ENCODE measurements at regions not wholly inside any gene's neighbourhood (a gene's known extent, or its start where the extent isn't known, plus 50 kb on each side); places are given as distances from the start of the nearest gene placed in this dataset.

GRCh38 chr3:196141052-196141865 lies 59.4 kb upstream of the TFRC start:
- Histone ChIP-seq H3F3A (replicated peaks; ENCODE audit: insufficient read depth) (no peaks in the 10 kb centered on the region), H3K79me2 (ENCODE audit: insufficient read depth) (no peaks in the 10 kb centered on the region), H4K20me1 (ENCODE audit: insufficient read depth) (no peaks in the 10 kb centered on the region), H3K9ac (no peak overlapping the region), H3K4me1 (ENCODE audit: control insufficient read depth in 1 of 2, insufficient read depth in 2 of 2, low read depth in 1 of 2, low read length in 1 of 2) (peaks cover 0 to under 1% of the 10 kb centered on the region in 2 experiments; a peak in 1 of 4 replicates), H3K4me2 (no peak overlapping the region), H3K9me3 (no peaks in the 10 kb centered on the region), H2AFZ (ENCODE audit: low read depth) (no peak overlapping the region), H3K27ac (ENCODE audit: low read depth in 2 of 2, low read length in 1 of 2) (no peak overlapping the region), H3K27me3 (ENCODE audit: insufficient read depth) (no peaks in the 10 kb centered on the region), H3K9me2 (no peaks in the 10 kb centered on the region), H3K36me3 (replicated peaks in 1 of 2; ENCODE audit: control insufficient read depth in 1 of 2, insufficient read depth in 2 of 2, low read length in 1 of 2) (no peaks in the 10 kb centered on the region), H3K4me3 (ENCODE audit: low read depth in 2 of 2, low read length in 1 of 2) (no peak overlapping the region)
- ChIA-PET POLR2A (no interaction called here), CTCF (no interaction called here)
- 79% methylated on average over 15 of the region's 15 CpGs for WGBS (ENCODE audit: low lambda C conversion rate)
- no peak for DNase-seq
- TF ChIP-seq RFX5 (IDR thresholded peaks at IDR 0.05; ENCODE audit: low read length) (no peak), JUND (IDR thresholded peaks at IDR 0.05) (no peak), GATA2 (CRISPR knock-in tag; IDR thresholded peaks at IDR 0.05) (no peak), NRF1 (IDR thresholded peaks at IDR 0.05; ENCODE audit: low read depth, low read length) (no peak), SMC3 (IDR thresholded peaks at IDR 0.05; ENCODE audit: low read depth, low read length) (no peak), TAF1 (IDR thresholded peaks at IDR 0.05; ENCODE audit: borderline replicate concordance, low read depth, low read length) (no peak), MXI1 (IDR thresholded peaks at IDR 0.05; ENCODE audit: low read depth, low read length) (no peak), FOSL2 (IDR thresholded peaks at IDR 0.05; ENCODE audit: borderline replicate concordance, low read depth) (no peak), SIN3A (IDR thresholded peaks at IDR 0.05; ENCODE audit: borderline replicate concordance, low read depth, low read length) (no peak), RAD21 (IDR thresholded peaks at IDR 0.05; ENCODE audit: low read length) (no peak), NFIC (IDR thresholded peaks at IDR 0.05; ENCODE audit: borderline replicate concordance) (no peak), USF2 (IDR thresholded peaks at IDR 0.05; ENCODE audit: borderline replicate concordance, low read depth, low read length) (no peak), FOXJ3 (CRISPR knock-in tag; IDR thresholded peaks at IDR 0.05) (no peak)
- TF ChIP-seq, protein P1, sequence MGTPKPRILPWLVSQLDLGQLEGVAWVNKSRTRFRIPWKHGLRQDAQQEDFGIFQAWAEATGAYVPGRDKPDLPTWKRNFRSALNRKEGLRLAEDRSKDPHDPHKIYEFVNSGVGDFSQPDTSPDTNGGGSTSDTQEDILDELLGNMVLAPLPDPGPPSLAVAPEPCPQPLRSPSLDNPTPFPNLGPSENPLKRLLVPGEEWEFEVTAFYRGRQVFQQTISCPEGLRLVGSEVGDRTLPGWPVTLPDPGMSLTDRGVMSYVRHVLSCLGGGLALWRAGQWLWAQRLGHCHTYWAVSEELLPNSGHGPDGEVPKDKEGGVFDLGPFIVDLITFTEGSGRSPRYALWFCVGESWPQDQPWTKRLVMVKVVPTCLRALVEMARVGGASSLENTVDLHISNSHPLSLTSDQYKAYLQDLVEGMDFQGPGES (IDR thresholded peaks at IDR 0.05; ENCODE audit: low read depth, low read length) = no peak
- TF ChIP-seq, protein P2, sequence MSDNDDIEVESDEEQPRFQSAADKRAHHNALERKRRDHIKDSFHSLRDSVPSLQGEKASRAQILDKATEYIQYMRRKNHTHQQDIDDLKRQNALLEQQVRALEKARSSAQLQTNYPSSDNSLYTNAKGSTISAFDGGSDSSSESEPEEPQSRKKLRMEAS (IDR thresholded peaks at IDR 0.05; ENCODE audit: low read depth) = no peak
- TF ChIP-seq, protein P3, sequence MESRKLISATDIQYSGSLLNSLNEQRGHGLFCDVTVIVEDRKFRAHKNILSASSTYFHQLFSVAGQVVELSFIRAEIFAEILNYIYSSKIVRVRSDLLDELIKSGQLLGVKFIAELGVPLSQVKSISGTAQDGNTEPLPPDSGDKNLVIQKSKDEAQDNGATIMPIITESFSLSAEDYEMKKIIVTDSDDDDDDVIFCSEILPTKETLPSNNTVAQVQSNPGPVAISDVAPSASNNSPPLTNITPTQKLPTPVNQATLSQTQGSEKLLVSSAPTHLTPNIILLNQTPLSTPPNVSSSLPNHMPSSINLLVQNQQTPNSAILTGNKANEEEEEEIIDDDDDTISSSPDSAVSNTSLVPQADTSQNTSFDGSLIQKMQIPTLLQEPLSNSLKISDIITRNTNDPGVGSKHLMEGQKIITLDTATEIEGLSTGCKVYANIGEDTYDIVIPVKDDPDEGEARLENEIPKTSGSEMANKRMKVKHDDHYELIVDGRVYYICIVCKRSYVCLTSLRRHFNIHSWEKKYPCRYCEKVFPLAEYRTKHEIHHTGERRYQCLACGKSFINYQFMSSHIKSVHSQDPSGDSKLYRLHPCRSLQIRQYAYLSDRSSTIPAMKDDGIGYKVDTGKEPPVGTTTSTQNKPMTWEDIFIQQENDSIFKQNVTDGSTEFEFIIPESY (IDR thresholded peaks at IDR 0.05; ENCODE audit: borderline replicate concordance, low read depth) = no peak
